K562 (cell line): ENCODE measurements at regions not wholly inside any gene's neighbourhood (a gene's known extent, or its start where the extent isn't known, plus 50 kb on each side); places are given as distances from the start of the nearest gene placed in this dataset.
A peak's percentile ranks its signal among the peaks of the same experiment; 100 is the strongest.

Source experiments
- ATAC-seq: fragments of 200-7000 bp; cut with Tn5 transposase; 3 replicates; pipeline ENCODE4 v1.9.1; 2020; ENCODE audit warnings: moderate library complexity
- BruUV-seq: library from RNA; stranded (reverse); fragments of 400-500 nt; replicated peaks from 2 replicates; lab custom pipeline; 2021; lab: Mats Ljungman, UMichigan
- CTCF ChIA-PET: fragments of 300-600 bp; formaldehyde crosslinking; extraction: SDS; loops from one replicate; lab custom pipeline; 2021; ENCODE audit warnings: low intra/inter-chr PET ratio; lab: Yijun Ruan, JAX
- POLR2A ChIA-PET: fragments of 300-600, 350-650 bp; sonication (Branson Sonifier 250); formaldehyde crosslinking; extraction: SDS; loops from one replicate; lab custom pipeline; 2021; ENCODE audit warnings: antibody characterized with exemption, inconsistent platforms; lab: Yijun Ruan, JAX
- DNase-seq, 4 experiments: peaks; one replicate each; pipeline versions ENCODE4 v3.0.0 to v3.0.0-alpha.2; 2011 to 2018; ENCODE audit warnings: low spot score in 3 of 4, mixed read lengths in 3 of 4; ENCODE audit errors: extremely low read depth in 1 of 4
- FAIRE-seq: peaks from 2 replicates; lab custom pipeline; 2011; peaks lifted over from hg19 to GRCh38; lab: Jason Lieb, UNC
- H2AFZ ChIP-seq: 2 replicates; pipeline ENCODE4 v1.6.0; 2011; ENCODE audit warnings: low read depth, low read length, control low read depth, inconsistent platforms
- H3K27ac ChIP-seq: fragments of 200-600 bp; 3 replicates; pipeline ENCODE4 v1.8.0; 2011; ENCODE audit warnings: low read depth, mild to moderate bottlenecking, control low read depth, inconsistent platforms, low read length, moderate library complexity, mixed read lengths; ENCODE audit errors: extremely low read depth
- H3K27me3 ChIP-seq, 2 experiments: fragments of 300-600 bp in 1 of 2; 2 replicates in 1 of 2; 3 replicates in 1 of 2; pipeline versions ENCODE4 v1.6.0 to v1.8.0; 2011; ENCODE audit warnings: inconsistent platforms in 2 of 2, low read length in 2 of 2, mild to moderate bottlenecking in 1 of 2, mixed read lengths in 1 of 2, moderate library complexity in 1 of 2; ENCODE audit not compliant: control insufficient read depth in 2 of 2, insufficient read depth in 2 of 2
- H3K36me3 ChIP-seq: fragments of 300-600 bp; 3 replicates; pipeline ENCODE4 v1.8.0; 2011; ENCODE audit warnings: mild to moderate bottlenecking, low read length, inconsistent platforms; ENCODE audit not compliant: control insufficient read depth, insufficient read depth
- H3K4me1 ChIP-seq, 2 experiments: fragments of 200-600 bp in 1 of 2; replicated peaks in 1 of 2; 2 replicates in 1 of 2; 3 replicates in 1 of 2; pipeline versions ENCODE4 v1.5.1 to v1.8.0; 2011; ENCODE audit warnings: inconsistent platforms in 2 of 2, low read length in 2 of 2, mild to moderate bottlenecking in 1 of 2, mixed read lengths in 1 of 2, moderate library complexity in 1 of 2; ENCODE audit not compliant: control insufficient read depth in 2 of 2, insufficient read depth in 2 of 2
- H3K4me2 ChIP-seq: 2 replicates; pipeline ENCODE4 v1.6.1; 2011; ENCODE audit warnings: low read length, control low read depth, inconsistent platforms, mixed read lengths; ENCODE audit not compliant: insufficient read depth
- H3K4me3 ChIP-seq: fragments of 200-600 bp; sonication (generic), shearing (Covaris generic); 2 replicates; pipeline ENCODE4 v1.5.1; 2016; ENCODE audit warnings: control low read depth, inconsistent platforms
- H3K79me2 ChIP-seq: fragments of 200-600 bp; 3 replicates; pipeline ENCODE4 v1.8.0; 2011; ENCODE audit warnings: low read length, inconsistent platforms; ENCODE audit not compliant: control insufficient read depth, insufficient read depth
- H3K9ac ChIP-seq, 2 experiments: 2 replicates each; pipeline versions ENCODE4 v1.6.0 to v1.6.1; 2011; ENCODE audit warnings: low read depth in 2 of 2, low read length in 2 of 2, control low read depth in 1 of 2, inconsistent platforms in 1 of 2, mild to moderate bottlenecking in 1 of 2, mixed read lengths in 1 of 2; ENCODE audit not compliant: insufficient read depth in 1 of 2
- H3K9me1 ChIP-seq: one replicate; pipeline ENCODE4 v1.6.0; 2011; ENCODE audit warnings: inconsistent platforms, mild to moderate bottlenecking, low read length, moderate library complexity; ENCODE audit not compliant: control insufficient read depth, insufficient read depth
- H3K9me3 ChIP-seq: replicated peaks from 2 replicates; pipeline ENCODE4 v1.5.1; 2011; ENCODE audit warnings: low read depth, low read length, inconsistent platforms; ENCODE audit not compliant: control insufficient read depth, insufficient read depth
- H4K20me1 ChIP-seq: replicated peaks from 2 replicates; pipeline ENCODE4 v1.6.1; 2011; ENCODE audit warnings: low read length, inconsistent platforms, mixed read lengths; ENCODE audit not compliant: control insufficient read depth, insufficient read depth
- CTBP1 ChIP-seq: fragments of 450-650 bp; IDR thresholded peaks from 2 replicates; pipeline ENCODE4 v1.6.1; 2016; ENCODE audit warnings: borderline replicate concordance
- KAT7 ChIP-seq: sonication (generic); formaldehyde crosslinking; IDR thresholded peaks from 2 replicates; pipeline ENCODE4 v1.8.0; 2022; ENCODE audit warnings: missing genetic modification reagents, mild to moderate bottlenecking, borderline replicate concordance
- ZC3H11A ChIP-seq: IDR thresholded peaks from 2 replicates; pipeline ENCODE4 v1.6.1; 2012; ENCODE audit warnings: low read depth, low read length, improper control_type of control experiment
- WGBS: fragments of 100-300 bp; shearing (Covaris generic); methylation state at CpG from one replicate; pipeline ENCODE4 v1.1.6; 2016; ENCODE audit warnings: low coverage, mixed read lengths; ENCODE audit not compliant: insufficient coverage; ENCODE audit errors: missing lambda C conversion rate; 5-methylcytosine and 5-hydroxymethylcytosine counted together
- in situ Hi-C: fragments of 300-500 bp; cut with MboI; formaldehyde crosslinking; loops from 4 replicates; pipeline ENCODE4 v1.15.0; 2018; ENCODE audit warnings: inconsistent platforms, mixed read lengths
- intact Hi-C: fragments of 100-400 bp; cut with micrococcal nuclease; formaldehyde crosslinking; loops from 2 replicates; pipeline ENCODE4 v1.14.2; 2022
- TF ChIP-seq, protein P1 (sequence below), 3 experiments: fragments of 200-800 bp in 1 of 3; fragments of 250-450 bp in 1 of 3; fragments of 450-650 bp in 1 of 3; sonication (Bioruptor Pico) in 1 of 3; sonication (Bioruptor generic) in 1 of 3; formaldehyde crosslinking in 1 of 3; IDR thresholded peaks; 2 replicates each; pipeline versions ENCODE4 v1.6.1 to v1.8.0; 2016 to 2022; ENCODE audit warnings: mild to moderate bottlenecking in 2 of 3, missing genetic modification characterization in 2 of 3, missing compliant biosample characterization in 1 of 3, moderate library complexity in 1 of 3
- TF ChIP-seq, protein P2 (sequence below): fragments of 450-650 bp; IDR thresholded peaks from 2 replicates; pipeline ENCODE4 v1.6.1; 2016; ENCODE audit warnings: antibody characterized with exemption
- TF ChIP-seq, protein P3 (sequence below): IDR thresholded peaks from 2 replicates; pipeline ENCODE4 v1.6.1; 2016; ENCODE audit warnings: missing genetic modification characterization, missing compliant biosample characterization

DNA sequence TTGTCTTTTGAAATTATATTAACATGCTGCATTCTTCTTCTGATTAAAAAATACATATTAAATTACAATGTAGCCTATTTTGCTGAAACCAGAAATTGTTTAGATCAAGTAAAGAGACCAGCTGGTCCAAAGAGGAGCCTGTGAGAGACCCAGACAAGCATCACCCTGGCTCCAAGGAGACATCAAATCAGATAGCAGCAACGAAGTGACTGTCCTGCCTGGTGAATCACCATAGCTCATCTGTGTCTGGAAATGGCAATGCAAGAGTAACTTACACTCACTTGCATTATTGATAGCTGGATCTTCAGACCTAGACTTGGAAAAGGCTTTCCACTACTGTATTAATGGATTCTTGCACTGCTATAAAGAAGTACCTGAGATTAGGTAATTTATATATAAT, 169.1 kb downstream of the KCTD12 start:
- Histone ChIP-seq H3K9me3 (no peaks in the 10 kb centered on the region), H3K4me1 (no peaks in the 10 kb centered on the region), H3K9ac (no peak overlapping the region), H3K4me3 (no peak overlapping the region), H3K79me2 (no peaks in the 10 kb centered on the region), H4K20me1 (no peaks in the 10 kb centered on the region), H3K36me3 (no peaks in the 10 kb centered on the region), H3K27ac (no peak overlapping the region), H3K4me2 (no peak overlapping the region), H2AFZ (no peak overlapping the region), H3K27me3 (no peaks in the 10 kb centered on the region), H3K9me1 (no peaks in the 10 kb centered on the region)
- ATAC-seq (no peak), FAIRE-seq (no peak), DNase-seq (peak in 1 of 4 experiments; percentile 2)
- ChIA-PET POLR2A (no interaction called here), CTCF (no interaction called here)
- no TSS peak for BruUV-seq
- WGBS: 0% methylated on average over 1 of the region's 1 CpG
- in situ Hi-C loops: no loop called here
- intact Hi-C loops: no loop called here
- TF ChIP-seq ZC3H11A (no peak), KAT7 (CRISPR knock-in tag) (no peak), CTBP1 (no peak)
- TF ChIP-seq, protein P1, sequence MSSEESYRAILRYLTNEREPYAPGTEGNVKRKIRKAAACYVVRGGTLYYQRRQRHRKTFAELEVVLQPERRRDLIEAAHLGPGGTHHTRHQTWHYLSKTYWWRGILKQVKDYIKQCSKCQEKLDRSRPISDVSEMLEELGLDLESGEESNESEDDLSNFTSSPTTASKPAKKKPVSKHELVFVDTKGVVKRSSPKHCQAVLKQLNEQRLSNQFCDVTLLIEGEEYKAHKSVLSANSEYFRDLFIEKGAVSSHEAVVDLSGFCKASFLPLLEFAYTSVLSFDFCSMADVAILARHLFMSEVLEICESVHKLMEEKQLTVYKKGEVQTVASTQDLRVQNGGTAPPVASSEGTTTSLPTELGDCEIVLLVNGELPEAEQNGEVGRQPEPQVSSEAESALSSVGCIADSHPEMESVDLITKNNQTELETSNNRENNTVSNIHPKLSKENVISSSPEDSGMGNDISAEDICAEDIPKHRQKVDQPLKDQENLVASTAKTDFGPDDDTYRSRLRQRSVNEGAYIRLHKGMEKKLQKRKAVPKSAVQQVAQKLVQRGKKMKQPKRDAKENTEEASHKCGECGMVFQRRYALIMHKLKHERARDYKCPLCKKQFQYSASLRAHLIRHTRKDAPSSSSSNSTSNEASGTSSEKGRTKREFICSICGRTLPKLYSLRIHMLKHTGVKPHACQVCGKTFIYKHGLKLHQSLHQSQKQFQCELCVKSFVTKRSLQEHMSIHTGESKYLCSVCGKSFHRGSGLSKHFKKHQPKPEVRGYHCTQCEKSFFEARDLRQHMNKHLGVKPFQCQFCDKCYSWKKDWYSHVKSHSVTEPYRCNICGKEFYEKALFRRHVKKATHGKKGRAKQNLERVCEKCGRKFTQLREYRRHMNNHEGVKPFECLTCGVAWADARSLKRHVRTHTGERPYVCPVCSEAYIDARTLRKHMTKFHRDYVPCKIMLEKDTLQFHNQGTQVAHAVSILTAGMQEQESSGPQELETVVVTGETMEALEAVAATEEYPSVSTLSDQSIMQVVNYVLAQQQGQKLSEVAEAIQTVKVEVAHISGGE (CRISPR knock-in tag; IDR thresholded peaks at IDR 0.05): no peak
- TF ChIP-seq, protein P2, sequence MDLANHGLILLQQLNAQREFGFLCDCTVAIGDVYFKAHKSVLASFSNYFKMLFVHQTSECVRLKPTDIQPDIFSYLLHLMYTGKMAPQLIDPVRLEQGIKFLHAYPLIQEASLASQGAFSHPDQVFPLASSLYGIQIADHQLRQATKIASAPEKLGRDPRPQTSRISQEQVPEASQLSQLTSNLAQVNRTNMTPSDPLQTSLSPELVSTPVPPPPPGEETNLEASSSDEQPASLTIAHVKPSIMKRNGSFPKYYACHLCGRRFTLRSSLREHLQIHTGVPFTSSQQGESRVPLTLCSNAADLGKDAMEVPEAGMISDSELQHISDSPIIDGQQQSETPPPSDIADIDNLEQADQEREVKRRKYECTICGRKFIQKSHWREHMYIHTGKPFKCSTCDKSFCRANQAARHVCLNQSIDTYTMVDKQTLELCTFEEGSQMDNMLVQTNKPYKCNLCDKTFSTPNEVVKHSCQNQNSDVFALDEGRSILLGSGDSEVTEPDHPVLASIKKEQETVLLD: no peak
- TF ChIP-seq, protein P3, sequence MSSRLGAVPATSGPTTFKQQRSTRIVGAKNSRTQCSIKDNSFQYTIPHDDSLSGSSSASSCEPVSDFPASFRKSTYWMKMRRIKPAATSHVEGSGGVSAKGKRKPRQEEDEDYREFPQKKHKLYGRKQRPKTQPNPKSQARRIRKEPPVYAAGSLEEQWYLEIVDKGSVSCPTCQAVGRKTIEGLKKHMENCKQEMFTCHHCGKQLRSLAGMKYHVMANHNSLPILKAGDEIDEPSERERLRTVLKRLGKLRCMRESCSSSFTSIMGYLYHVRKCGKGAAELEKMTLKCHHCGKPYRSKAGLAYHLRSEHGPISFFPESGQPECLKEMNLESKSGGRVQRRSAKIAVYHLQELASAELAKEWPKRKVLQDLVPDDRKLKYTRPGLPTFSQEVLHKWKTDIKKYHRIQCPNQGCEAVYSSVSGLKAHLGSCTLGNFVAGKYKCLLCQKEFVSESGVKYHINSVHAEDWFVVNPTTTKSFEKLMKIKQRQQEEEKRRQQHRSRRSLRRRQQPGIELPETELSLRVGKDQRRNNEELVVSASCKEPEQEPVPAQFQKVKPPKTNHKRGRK (tag): no peak
